Hindlimb muscle (tissue), 1 donor: ENCODE measurements at regions not wholly inside any gene's neighbourhood (a gene's known extent, or its start where the extent isn't known, plus 50 kb on each side); places are given as distances from the start of the nearest gene placed in this dataset.
"Not testable (repeated sequence)": the region's sequence is repeated elsewhere in the genome, so short reads cannot be mapped to it uniquely, and the experiment has no call there.

Source experiments
- DNase-seq: peaks from one replicate; pipeline ENCODE4 v3.0.0-alpha.2; 2013

GRCh38 chr13:67520886-67521285, 290.8 kb upstream of the PCDH9 start:
- DNase-seq, result no peak

DNA sequence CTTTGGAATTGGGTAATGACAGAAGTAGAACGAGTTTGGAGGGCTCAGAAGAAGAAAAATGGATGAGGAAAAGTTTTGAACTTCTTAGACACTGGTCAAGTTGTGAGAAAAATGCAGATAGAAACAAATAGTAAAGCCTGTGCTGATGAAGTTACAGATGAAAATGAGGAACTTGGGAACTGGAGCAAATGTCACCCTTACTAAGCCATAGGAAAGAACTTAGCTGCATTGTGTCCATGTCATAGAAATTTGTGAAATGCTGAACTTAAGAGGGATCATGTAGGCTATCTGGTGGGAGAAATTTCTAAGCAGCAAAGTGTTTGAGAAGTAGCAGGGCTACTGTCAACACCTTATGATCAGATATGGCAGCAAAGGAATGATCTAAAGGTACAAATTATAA, 289.2 kb upstream of the PCDH9 start:
- DNase-seq, result no peak

DNA sequence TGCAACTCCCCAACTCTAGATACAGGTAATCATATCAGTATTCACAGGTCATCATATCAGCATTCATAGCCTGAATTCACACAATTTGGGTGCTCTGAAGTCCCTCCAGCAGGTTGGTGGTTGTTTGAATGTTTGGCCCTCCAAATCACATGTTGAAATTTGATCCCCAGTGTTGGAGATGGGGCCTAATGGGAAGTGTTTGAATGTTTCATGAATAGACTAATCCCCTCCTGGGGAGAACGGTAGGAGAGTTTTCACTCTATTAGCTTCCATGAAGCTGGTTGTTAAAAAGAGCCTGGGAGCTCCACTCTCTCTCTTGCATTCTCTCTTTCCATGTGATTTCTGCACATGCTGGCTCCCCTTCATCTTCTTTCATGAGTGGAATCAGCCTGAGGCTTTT, 288.6 kb upstream of the PCDH9 start:
- no peak for DNase-seq

- DNase-seq, result no peak
Observed at GRCh38 chr13:67515895-67516294, 285.8 kb upstream of the PCDH9 start.

- DNase-seq, result no peak
Observed at GRCh38 chr13:67509018-67509417, 278.9 kb upstream of the PCDH9 start.

DNA sequence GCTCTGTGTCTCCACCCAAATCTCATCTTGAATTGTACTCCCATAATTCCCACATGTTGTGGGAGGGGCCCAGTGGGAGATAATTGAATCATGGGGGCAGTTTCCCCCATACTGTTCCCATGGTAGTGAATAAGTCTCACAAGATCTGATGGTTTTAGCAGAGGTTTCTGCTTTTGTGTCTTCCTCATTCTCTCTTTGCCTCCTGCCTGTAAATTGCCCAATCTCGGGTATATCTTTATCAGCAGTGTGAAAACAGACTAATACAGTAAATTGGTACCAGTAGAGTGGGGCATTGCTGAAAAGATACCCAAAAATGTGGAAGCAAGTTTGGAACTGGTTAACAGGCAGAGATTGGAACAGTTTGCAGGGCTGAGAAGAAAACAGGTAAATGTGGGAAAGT, 278.1 kb upstream of the PCDH9 start:
- DNase-seq, result not testable (repeated sequence)

- no peak for DNase-seq
Observed at GRCh38 chr13:67506407-67506806, 276.3 kb upstream of the PCDH9 start.

GRCh38 chr13:67505376-67505775, 275.2 kb upstream of the PCDH9 start:
- no peak for DNase-seq

DNA sequence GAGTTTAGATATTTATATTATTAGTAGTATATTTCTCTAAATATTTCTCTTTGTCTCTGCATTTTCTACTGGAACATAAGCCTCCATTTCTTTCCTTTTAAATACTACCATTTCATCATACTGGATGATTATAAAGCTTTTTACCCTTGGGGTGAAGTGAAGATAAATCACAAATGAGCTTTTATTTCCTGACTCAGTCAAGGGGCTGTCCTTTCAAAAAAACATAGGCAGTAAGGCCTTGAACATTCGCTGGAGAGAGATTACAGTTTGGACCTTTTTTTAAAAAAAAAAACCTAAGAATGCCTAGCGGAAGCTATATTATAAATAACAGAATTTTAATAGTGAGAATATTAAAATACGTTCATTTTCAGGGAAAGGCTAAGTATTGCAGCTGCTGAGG, 268.8 kb upstream of the PCDH9 start:
- DNase-seq, result no peak

DNA sequence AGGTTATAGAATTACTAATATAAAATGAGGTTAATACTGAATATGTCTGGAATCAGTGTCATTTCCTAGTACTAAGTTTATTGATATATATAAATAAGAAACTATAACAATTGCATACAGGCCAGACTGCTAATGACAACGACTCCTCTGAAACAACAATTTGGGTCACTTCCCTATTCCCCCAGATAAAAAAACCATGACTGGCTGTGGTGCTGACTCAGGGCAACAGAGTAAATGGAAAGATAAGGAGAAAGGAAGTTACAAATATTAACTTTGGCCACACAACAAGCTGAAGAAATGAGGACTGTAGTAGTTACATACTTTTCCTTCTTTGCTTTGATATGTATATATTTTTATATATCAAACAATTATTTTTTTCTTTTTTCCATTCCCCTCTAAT, 263.7 kb upstream of the PCDH9 start:
- DNase-seq, result no peak

DNA sequence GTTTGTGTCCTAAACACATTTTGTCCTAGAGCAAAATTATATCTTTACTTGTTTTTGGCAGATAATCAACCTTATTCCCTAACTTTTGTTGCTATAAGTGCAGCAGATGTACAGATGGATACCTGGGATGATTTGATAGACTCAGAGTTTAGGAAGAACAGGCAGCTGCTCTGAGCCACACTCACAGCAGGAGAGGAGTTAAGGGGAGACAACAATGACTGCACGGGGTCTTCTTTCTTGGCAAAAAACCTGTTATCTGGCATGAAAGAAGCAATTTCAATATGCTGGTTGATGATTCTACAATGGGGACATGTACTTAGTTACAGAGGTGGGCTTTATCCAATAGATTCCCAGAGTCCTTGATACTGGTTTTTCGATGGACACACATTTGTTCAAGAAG, 258.9 kb upstream of the PCDH9 start:
- no peak for DNase-seq

- DNase-seq, result no peak
Observed at GRCh38 chr13:67481445-67481844, 251.3 kb upstream of the PCDH9 start.

GRCh38 chr13:67474115-67474514, 244.0 kb upstream of the PCDH9 start:
- DNase-seq, result no peak

GRCh38 chr13:67469623-67470022, 239.5 kb upstream of the PCDH9 start:
- DNase-seq, result no peak

DNA sequence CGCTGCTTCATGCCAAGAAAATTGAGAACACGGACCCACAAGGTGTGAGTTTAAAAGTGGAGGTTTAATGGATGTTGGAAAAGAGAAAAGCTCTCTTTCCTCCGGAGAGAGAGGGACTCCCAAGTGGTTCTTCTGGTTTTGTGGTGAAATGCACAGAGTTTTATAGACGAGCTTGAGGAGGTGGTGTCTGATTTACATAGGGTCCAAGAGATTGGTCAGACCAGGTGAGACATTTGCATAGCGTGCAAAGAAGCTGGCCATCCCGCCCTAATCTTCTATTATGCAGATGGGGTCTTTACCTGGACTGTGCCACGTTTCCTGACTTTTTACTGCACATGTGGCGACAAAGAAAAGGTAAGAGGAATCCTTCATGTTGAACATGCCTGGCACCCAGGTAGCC, 236.4 kb upstream of the PCDH9 start:
- DNase-seq, result no peak

DNA sequence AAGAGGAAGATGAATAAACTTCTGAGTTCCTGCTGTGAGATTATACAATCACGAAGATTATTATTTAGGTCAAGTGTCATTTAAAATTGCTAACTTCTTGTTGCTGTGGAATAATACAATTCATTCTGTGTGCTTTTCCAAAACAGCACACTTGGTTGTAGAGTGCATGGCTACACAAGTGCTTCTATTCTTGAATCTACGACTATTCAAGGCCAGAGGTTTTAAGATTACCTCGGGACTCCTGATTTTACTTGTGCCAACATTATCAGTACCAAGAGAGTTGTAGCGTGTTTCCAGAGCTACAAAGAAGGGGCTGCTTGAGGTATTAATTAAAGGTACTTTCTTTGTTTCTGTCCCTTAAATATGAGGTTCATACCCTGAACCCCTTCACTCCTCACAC, 234.0 kb upstream of the PCDH9 start:
- no peak for DNase-seq

DNA sequence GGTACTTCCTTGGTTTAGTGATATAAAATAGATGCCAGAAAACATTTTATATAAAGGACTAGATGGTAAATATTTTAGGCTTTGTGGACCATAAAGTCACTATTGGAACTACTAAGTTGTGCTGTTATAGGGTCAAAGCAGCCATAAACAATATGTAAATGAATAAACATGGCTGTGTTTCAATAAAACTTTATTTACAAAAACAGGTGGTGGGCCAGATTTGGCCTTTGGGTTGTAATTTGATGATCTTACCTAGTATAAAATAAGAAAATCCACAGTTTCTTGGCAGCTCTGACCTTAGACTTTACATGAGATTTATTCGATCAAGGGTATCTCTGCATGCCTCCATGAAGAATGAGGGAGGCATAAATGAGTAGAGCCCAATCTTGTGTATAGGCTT, 232.0 kb upstream of the PCDH9 start:
- DNase-seq, result no peak

- DNase-seq, result not testable (repeated sequence)
Observed at GRCh38 chr13:67452526-67452925, 222.4 kb upstream of the PCDH9 start.

- no peak for DNase-seq
Observed at GRCh38 chr13:67445436-67445835, 215.3 kb upstream of the PCDH9 start.

DNA sequence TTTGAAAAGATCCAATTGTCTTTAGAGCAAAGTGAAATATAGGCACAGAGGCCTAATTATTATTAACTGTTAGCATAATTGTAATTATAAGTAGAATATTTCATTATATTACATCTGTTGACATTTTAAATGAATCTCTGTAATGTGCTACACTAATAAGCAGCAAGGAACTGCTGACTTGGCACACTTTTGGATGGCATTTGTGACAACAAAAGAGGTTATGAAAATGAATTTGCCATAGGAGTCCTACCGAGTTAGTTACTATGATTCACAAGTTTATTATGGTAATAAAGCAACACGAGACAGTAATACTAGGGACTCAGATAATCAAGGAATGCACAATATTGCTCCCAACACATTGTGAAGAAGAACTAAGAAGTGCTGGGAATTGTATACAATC, 213.8 kb upstream of the PCDH9 start:
- DNase-seq, result no peak

DNA sequence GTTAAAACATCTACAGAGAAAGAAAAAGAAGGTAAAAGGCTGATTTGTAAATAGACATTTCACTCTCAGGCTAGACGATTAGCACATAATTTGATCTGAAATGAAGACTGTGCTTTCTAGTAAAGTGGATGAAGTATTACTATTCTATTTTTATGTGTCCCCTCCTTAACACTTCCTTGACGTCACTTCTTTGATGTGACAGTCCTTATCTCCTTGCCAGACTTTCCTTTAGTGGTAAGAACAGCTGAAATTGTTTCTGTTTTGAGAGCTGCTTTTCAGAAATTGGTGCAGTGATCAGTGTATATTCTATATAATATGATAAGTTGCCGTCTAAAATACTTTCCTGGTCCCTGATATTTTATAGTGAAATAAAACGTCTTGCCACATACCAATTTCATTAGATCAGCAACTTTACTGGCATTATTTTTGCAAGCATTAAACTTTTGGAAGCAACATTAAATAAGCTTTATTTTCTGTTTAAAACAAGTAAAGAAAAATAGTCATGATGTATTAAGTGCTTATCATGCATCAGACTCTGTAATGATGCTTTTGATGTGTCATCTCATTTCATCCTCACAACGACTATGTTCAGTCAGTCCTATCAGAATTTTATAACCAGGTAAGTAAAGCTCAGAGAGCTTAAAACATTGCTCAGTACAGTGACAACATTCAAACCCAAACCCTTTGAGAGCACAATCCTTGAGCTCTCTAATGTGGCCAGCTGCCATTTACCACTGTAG, 210.3 kb upstream of the PCDH9 start:
- DNase-seq, result no peak

DNA sequence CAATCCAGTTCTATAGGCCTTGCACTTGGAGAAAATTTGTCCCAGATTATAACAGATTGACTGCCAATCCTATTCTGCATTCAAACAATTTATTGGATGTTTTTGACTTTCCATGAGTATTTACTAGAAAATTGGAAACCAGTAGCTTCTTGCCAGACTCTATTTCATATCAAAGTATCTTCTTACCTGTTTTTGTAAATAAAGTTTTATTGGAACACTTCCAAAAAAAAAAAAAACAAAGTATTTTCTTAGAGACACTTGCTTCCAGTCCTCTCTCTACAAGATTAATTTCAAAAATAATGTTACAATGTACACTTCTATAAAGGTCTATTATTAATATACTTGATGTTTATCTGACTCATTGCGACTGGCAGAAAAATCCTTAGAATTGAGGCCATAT, 209.2 kb upstream of the PCDH9 start:
- no peak for DNase-seq

DNA sequence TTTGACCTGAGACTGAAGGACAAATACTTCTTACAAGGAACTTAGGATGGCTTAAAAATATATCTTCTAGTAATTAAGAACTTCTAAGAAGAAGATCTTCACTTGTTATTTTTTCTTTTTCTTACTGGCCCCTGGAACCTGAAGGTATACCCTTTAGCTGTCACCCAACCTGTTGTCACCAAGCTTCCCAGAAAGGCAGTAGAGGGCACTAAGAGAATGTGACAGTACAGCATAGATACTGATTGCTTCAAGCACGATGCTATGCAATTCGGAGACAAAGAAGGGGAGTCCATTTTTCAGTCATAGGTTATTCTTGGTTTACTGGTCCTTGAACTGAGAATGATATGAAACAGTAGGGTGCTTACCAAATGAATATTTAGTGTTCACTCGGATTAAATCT, 208.3 kb upstream of the PCDH9 start:
- DNase-seq, result no peak

DNA sequence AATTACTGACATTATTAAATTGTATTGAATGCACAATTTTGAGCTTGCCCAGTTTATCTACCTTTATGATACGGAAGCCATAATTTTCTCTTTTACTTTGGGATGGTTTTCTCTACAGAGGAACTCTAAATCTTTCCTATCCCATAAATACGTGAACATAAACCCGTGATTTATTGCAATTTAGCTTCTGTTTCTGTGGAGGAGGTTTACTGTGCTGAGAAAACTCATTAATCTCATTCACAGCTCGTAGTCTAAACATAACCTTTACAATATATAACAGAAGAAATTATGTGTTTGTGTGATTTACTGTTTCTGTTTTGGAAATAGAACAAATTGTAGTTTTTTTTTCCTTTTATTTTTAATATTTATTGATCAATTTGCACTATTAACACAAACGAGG, 207.1 kb upstream of the PCDH9 start:
- no peak for DNase-seq

- DNase-seq, result no peak
Observed at GRCh38 chr13:67421475-67421874, 191.3 kb upstream of the PCDH9 start.
